IMR-90 (cell line): ENCODE measurements at regions not wholly inside any gene's neighbourhood (a gene's known extent, or its start where the extent isn't known, plus 50 kb on each side); places are given as distances from the start of the nearest gene placed in this dataset.

ENCODE experiments used
- ATAC-seq: fragments of 200-7000 bp; cut with Tn5 transposase; 2 replicates; pipeline ENCODE4 v1.9.1; 2020; ENCODE audit warnings: low read depth, mild to moderate bottlenecking, moderate library complexity
- BruUV-seq: library from RNA; stranded (reverse); fragments of 400-500 nt; replicated peaks from 2 replicates; lab custom pipeline; 2021; lab: Mats Ljungman, UMichigan
- CTCF ChIA-PET: fragments of 300-600 bp; formaldehyde crosslinking; extraction: SDS; loops from one replicate; lab custom pipeline; 2021; ENCODE audit warnings: antibody characterized with exemption; lab: Yijun Ruan, JAX
- POLR2A ChIA-PET: fragments of 300-600 bp; sonication (Branson Sonifier 250); formaldehyde crosslinking; loops from one replicate; lab custom pipeline; 2022; ENCODE audit warnings: antibody characterized with exemption; ENCODE audit not compliant: unreplicated experiment; lab: Charles Lee
- DNase-seq: peaks from one replicate; pipeline ENCODE4 v3.0.0; 2013
- H2AFZ ChIP-seq: replicated peaks from 2 replicates; pipeline ENCODE3; 2013; ENCODE audit warnings: low read length, mild to moderate bottlenecking; ENCODE audit not compliant: poor library complexity
- H2AK5ac ChIP-seq: 2 replicates; pipeline ENCODE4 v1.6.1; 2013; ENCODE audit warnings: low read depth, low read length, inconsistent platforms
- H2AK9ac ChIP-seq: replicated peaks from 2 replicates; pipeline ENCODE3; 2013; ENCODE audit warnings: mild to moderate bottlenecking, low read depth, low read length, moderate library complexity; ENCODE audit not compliant: poor library complexity
- H2BK120ac ChIP-seq: 2 replicates; pipeline ENCODE4 v1.6.1; 2013; ENCODE audit warnings: low read depth, low read length, inconsistent platforms
- H2BK15ac ChIP-seq: 3 replicates; pipeline ENCODE4 v1.6.1; 2013; ENCODE audit warnings: low read depth, low read length, inconsistent platforms
- H2BK20ac ChIP-seq: 2 replicates; pipeline ENCODE4 v1.6.1; 2013; ENCODE audit warnings: low read depth, mild to moderate bottlenecking, inconsistent platforms, low read length, moderate library complexity
- H2BK5ac ChIP-seq: 2 replicates; pipeline ENCODE4 v1.6.1; 2013; ENCODE audit warnings: mild to moderate bottlenecking, low read depth, low read length, inconsistent platforms; ENCODE audit not compliant: poor library complexity, severe bottlenecking
- H3K14ac ChIP-seq: replicated peaks from 2 replicates; pipeline ENCODE4 v1.6.1; 2013; ENCODE audit warnings: low read depth, low read length, inconsistent platforms
- H3K18ac ChIP-seq: 2 replicates; pipeline ENCODE4 v1.6.1; 2013; ENCODE audit warnings: low read depth, low read length, control low read depth
- H3K23ac ChIP-seq: 2 replicates; pipeline ENCODE4 v1.6.1; 2013; ENCODE audit warnings: low read depth, low read length, inconsistent platforms
- H3K27ac ChIP-seq: 2 replicates; pipeline ENCODE4 v1.5.1; 2013; ENCODE audit warnings: mild to moderate bottlenecking, control low read depth, low read length; ENCODE audit not compliant: insufficient read depth
- H3K27me3 ChIP-seq: 2 replicates; pipeline ENCODE4 v1.6.1; 2013; ENCODE audit warnings: low read length; ENCODE audit not compliant: control insufficient read depth, insufficient read depth
- H3K36me3 ChIP-seq: 2 replicates; pipeline ENCODE4 v1.6.1; 2013; ENCODE audit warnings: low read length, mixed read lengths; ENCODE audit not compliant: control insufficient read depth, insufficient read depth
- H3K4ac ChIP-seq: 2 replicates; pipeline ENCODE4 v1.6.1; 2013; ENCODE audit warnings: low read depth, low read length, inconsistent platforms
- H3K4me1 ChIP-seq: 2 replicates; pipeline ENCODE4 v1.6.1; 2013; ENCODE audit warnings: low read length, mixed read lengths; ENCODE audit not compliant: control insufficient read depth, insufficient read depth
- H3K4me2 ChIP-seq: 2 replicates; pipeline ENCODE4 v1.6.1; 2013; ENCODE audit warnings: low read depth, mild to moderate bottlenecking, control low read depth, low read length, moderate library complexity
- H3K4me3 ChIP-seq: 2 replicates; pipeline ENCODE4 v1.5.1; 2013; ENCODE audit warnings: low read depth, mild to moderate bottlenecking, control low read depth, low read length, moderate library complexity; ENCODE audit not compliant: insufficient read depth
- H3K56ac ChIP-seq: 2 replicates; pipeline ENCODE4 v1.6.1; 2013; ENCODE audit warnings: low read length, inconsistent platforms; ENCODE audit not compliant: insufficient read depth; ENCODE audit errors: extremely low read depth
- H3K79me1 ChIP-seq, 2 experiments: 2 replicates each; pipeline ENCODE4 v1.6.1; 2013; ENCODE audit warnings: low read length in 2 of 2, inconsistent platforms in 1 of 2, low read depth in 1 of 2
- H3K9ac ChIP-seq: 2 replicates; pipeline ENCODE4 v1.6.1; 2013; ENCODE audit warnings: low read depth, low read length, control low read depth
- H3K9me1 ChIP-seq: 2 replicates; pipeline ENCODE4 v1.6.1; 2013; ENCODE audit warnings: low read length, inconsistent platforms; ENCODE audit not compliant: insufficient read depth
- H3K9me3 ChIP-seq: 2 replicates; pipeline ENCODE4 v1.6.1; 2013; ENCODE audit warnings: low read length; ENCODE audit not compliant: control insufficient read depth, insufficient read depth
- H4K20me1 ChIP-seq: 2 replicates; pipeline ENCODE4 v1.6.1; 2013; ENCODE audit warnings: low read length, inconsistent platforms; ENCODE audit not compliant: insufficient read depth
- H4K5ac ChIP-seq: 2 replicates; pipeline ENCODE4 v1.6.1; 2013; ENCODE audit warnings: mild to moderate bottlenecking, low read depth, low read length, control low read depth
- H4K8ac ChIP-seq, 2 experiments: 2 replicates each; pipeline ENCODE4 v1.6.1; 2013; ENCODE audit warnings: low read depth in 2 of 2, low read length in 2 of 2, control low read depth in 1 of 2, inconsistent platforms in 1 of 2
- H4K91ac ChIP-seq: 2 replicates; pipeline ENCODE4 v1.6.1; 2013; ENCODE audit warnings: low read depth, low read length, inconsistent platforms; ENCODE audit not compliant: insufficient read depth
- MAFK ChIP-seq: IDR thresholded peaks from 2 replicates; pipeline ENCODE4 v1.6.1; 2012; ENCODE audit warnings: low read depth, low read length, improper control_type of control experiment
- POLR2A ChIP-seq: IDR thresholded peaks from 2 replicates; pipeline ENCODE4 v1.6.1; 2012; ENCODE audit warnings: mild to moderate bottlenecking, low read depth, low read length
- WGBS, 2 experiments: methylation state at CpG; one replicate each; pipeline versions ENCODE4 v1.1.5 to v1.1.7; 2013; ENCODE audit warnings: missing lambda C conversion rate in 2 of 2; ENCODE audit not compliant: insufficient read length in 1 of 2; ENCODE audit errors: extremely low coverage in 2 of 2; 5-methylcytosine and 5-hydroxymethylcytosine counted together
- dilution Hi-C: fragments of 300-500 bp; cut with HindIII; formaldehyde crosslinking; loops from one replicate; pipeline ENCODE4 v1.14.3; 2018; ENCODE audit warnings: low sequenced_read_pairs; ENCODE audit not compliant: unreplicated experiment
- in situ Hi-C: fragments of 300-500 bp; cut with MboI; formaldehyde crosslinking; loops from 3 replicates; pipeline ENCODE4 v1.14.3; 2019; ENCODE audit warnings: low sequenced_read_pairs, inconsistent platforms, mixed read lengths
- intact Hi-C: fragments of 100-400 bp; cut with micrococcal nuclease; formaldehyde crosslinking; loops from 2 replicates; pipeline ENCODE4 v1.10.0; 2022

DNA sequence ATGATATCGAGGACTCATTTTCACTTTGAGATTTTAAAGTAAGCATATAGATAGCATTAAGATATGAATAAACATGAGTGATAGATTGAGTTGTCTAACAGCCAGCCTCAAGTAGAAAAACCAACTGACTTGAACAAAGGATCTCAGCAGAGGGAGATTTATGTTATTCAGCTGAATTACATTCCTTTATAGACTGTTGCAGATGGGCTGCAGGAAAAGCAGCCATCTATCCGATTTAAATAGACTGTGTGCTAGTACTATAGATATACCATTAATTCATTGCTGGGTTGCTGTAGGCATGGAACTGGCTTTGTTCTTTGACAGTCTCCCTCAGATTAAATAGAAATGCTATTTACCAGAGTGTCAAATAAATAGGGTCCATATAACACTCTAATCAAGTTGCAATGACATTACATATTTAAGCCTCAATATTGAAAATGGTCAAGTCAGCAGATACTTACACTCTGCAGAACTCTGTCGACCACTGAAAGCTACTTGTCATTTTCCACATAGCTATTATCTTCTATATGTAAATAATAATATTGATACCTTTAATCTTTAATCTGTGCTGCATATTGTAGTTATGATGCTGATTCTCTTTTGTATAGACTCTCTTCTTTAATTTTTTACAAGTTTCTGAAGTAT, 750.8 kb downstream of the CENPC start:
- TF ChIP-seq POLR2A (no peak), MAFK (peak; percentile 72)
- CTCF ChIA-PET = no interaction called here
- Histone ChIP-seq H2AK5ac (no peak overlapping the region), H3K4me3 (no peak overlapping the region), H2AFZ (no peak overlapping the region), H3K14ac (no peak overlapping the region), H2BK5ac (no peak overlapping the region), H3K9me1 (no peaks in the 10 kb centered on the region), H3K18ac (no peak overlapping the region), H4K5ac (no peak overlapping the region), H3K4me2 (no peak overlapping the region), H3K79me1 (no peaks in the 10 kb centered on the region), H3K36me3 (no peaks in the 10 kb centered on the region), H3K4ac (no peak overlapping the region), H4K91ac (no peak overlapping the region), H2BK15ac (no peak overlapping the region), H2BK20ac (no peak overlapping the region), H2BK120ac (no peak overlapping the region), H3K4me1 (no peaks in the 10 kb centered on the region), H3K56ac (no peak overlapping the region), H3K9me3 (no peaks in the 10 kb centered on the region), H3K27me3 (no peaks in the 10 kb centered on the region), H2AK9ac (no peak overlapping the region), H3K23ac (no peak overlapping the region), H3K9ac (no peak overlapping the region), H3K27ac (no peak overlapping the region), H4K20me1 (no peaks in the 10 kb centered on the region), H4K8ac (no peak overlapping the region)
- dilution Hi-C loops (no loop called here), in situ Hi-C loops (no loop called here), intact Hi-C loops (no loop called here)
- no TSS peak for BruUV-seq
- ATAC-seq (no peak), DNase-seq (no peak)
- POLR2A ChIA-PET = no interaction called here
- no CpG with 5 or more reads among the region's 3 CpGs for WGBS, 2 experiments
